H1 (cell line): ENCODE measurements at regions not wholly inside any gene's neighbourhood (a gene's known extent, or its start where the extent isn't known, plus 50 kb on each side); places are given as distances from the start of the nearest gene placed in this dataset.

ENCODE experiments used
- HDAC6 ChIP-seq: IDR thresholded peaks from one replicate; pipeline ENCODE4 v1.7.1; 2012; ENCODE audit warnings: low read depth, mild to moderate bottlenecking, inconsistent platforms, low read length, moderate library complexity
- RBBP5 ChIP-seq: IDR thresholded peaks from 2 replicates; pipeline ENCODE4 v1.7.1; 2012; ENCODE audit warnings: low read depth, mild to moderate bottlenecking, inconsistent platforms, low read length, moderate library complexity, borderline replicate concordance
- TBP ChIP-seq: IDR thresholded peaks from 2 replicates; pipeline ENCODE4 v1.6.1; 2011; ENCODE audit warnings: low read depth, low read length, improper control_type of control experiment
- TF ChIP-seq, protein P1 (sequence below): fragments of 300-600 bp; sonication (generic); IDR thresholded peaks from 2 replicates; pipeline ENCODE4 v1.7.1; 2012; ENCODE audit warnings: low read length, moderate library complexity, mild to moderate bottlenecking, inconsistent platforms; ENCODE audit not compliant: insufficient replicate concordance

DNA sequence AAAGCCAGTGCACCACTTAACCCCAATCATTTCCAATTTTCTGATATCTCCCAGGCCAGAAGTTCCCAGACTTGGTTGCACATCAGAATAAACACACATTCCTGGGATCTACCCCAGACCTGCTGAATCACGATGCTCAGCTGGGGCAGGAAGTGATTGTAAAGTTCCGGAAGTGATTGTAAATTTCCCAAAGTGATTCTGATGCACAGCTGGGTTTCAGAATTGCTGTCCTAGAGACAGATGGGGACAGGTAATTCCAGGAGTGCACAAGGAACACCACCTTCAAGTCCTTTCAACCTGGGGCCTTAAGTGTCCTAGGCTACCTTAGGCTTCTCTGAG is 104.2 kb upstream of the EEPD1 start (continued):
- TF ChIP-seq, protein P1, sequence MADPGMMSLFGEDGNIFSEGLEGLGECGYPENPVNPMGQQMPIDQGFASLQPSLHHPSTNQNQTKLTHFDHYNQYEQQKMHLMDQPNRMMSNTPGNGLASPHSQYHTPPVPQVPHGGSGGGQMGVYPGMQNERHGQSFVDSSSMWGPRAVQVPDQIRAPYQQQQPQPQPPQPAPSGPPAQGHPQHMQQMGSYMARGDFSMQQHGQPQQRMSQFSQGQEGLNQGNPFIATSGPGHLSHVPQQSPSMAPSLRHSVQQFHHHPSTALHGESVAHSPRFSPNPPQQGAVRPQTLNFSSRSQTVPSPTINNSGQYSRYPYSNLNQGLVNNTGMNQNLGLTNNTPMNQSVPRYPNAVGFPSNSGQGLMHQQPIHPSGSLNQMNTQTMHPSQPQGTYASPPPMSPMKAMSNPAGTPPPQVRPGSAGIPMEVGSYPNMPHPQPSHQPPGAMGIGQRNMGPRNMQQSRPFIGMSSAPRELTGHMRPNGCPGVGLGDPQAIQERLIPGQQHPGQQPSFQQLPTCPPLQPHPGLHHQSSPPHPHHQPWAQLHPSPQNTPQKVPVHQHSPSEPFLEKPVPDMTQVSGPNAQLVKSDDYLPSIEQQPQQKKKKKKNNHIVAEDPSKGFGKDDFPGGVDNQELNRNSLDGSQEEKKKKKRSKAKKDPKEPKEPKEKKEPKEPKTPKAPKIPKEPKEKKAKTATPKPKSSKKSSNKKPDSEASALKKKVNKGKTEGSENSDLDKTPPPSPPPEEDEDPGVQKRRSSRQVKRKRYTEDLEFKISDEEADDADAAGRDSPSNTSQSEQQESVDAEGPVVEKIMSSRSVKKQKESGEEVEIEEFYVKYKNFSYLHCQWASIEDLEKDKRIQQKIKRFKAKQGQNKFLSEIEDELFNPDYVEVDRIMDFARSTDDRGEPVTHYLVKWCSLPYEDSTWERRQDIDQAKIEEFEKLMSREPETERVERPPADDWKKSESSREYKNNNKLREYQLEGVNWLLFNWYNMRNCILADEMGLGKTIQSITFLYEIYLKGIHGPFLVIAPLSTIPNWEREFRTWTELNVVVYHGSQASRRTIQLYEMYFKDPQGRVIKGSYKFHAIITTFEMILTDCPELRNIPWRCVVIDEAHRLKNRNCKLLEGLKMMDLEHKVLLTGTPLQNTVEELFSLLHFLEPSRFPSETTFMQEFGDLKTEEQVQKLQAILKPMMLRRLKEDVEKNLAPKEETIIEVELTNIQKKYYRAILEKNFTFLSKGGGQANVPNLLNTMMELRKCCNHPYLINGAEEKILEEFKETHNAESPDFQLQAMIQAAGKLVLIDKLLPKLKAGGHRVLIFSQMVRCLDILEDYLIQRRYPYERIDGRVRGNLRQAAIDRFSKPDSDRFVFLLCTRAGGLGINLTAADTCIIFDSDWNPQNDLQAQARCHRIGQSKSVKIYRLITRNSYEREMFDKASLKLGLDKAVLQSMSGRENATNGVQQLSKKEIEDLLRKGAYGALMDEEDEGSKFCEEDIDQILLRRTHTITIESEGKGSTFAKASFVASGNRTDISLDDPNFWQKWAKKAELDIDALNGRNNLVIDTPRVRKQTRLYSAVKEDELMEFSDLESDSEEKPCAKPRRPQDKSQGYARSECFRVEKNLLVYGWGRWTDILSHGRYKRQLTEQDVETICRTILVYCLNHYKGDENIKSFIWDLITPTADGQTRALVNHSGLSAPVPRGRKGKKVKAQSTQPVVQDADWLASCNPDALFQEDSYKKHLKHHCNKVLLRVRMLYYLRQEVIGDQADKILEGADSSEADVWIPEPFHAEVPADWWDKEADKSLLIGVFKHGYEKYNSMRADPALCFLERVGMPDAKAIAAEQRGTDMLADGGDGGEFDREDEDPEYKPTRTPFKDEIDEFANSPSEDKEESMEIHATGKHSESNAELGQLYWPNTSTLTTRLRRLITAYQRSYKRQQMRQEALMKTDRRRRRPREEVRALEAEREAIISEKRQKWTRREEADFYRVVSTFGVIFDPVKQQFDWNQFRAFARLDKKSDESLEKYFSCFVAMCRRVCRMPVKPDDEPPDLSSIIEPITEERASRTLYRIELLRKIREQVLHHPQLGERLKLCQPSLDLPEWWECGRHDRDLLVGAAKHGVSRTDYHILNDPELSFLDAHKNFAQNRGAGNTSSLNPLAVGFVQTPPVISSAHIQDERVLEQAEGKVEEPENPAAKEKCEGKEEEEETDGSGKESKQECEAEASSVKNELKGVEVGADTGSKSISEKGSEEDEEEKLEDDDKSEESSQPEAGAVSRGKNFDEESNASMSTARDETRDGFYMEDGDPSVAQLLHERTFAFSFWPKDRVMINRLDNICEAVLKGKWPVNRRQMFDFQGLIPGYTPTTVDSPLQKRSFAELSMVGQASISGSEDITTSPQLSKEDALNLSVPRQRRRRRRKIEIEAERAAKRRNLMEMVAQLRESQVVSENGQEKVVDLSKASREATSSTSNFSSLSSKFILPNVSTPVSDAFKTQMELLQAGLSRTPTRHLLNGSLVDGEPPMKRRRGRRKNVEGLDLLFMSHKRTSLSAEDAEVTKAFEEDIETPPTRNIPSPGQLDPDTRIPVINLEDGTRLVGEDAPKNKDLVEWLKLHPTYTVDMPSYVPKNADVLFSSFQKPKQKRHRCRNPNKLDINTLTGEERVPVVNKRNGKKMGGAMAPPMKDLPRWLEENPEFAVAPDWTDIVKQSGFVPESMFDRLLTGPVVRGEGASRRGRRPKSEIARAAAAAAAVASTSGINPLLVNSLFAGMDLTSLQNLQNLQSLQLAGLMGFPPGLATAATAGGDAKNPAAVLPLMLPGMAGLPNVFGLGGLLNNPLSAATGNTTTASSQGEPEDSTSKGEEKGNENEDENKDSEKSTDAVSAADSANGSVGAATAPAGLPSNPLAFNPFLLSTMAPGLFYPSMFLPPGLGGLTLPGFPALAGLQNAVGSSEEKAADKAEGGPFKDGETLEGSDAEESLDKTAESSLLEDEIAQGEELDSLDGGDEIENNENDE: no peak
- TF ChIP-seq HDAC6 (no peak), RBBP5 (no peak), TBP (no peak)
